ENCODE measurements at regions not wholly inside any gene's neighbourhood (a gene's known extent, or its start where the extent isn't known, plus 50 kb on each side); places are given as distances from the start of the nearest gene placed in this dataset.

DNA sequence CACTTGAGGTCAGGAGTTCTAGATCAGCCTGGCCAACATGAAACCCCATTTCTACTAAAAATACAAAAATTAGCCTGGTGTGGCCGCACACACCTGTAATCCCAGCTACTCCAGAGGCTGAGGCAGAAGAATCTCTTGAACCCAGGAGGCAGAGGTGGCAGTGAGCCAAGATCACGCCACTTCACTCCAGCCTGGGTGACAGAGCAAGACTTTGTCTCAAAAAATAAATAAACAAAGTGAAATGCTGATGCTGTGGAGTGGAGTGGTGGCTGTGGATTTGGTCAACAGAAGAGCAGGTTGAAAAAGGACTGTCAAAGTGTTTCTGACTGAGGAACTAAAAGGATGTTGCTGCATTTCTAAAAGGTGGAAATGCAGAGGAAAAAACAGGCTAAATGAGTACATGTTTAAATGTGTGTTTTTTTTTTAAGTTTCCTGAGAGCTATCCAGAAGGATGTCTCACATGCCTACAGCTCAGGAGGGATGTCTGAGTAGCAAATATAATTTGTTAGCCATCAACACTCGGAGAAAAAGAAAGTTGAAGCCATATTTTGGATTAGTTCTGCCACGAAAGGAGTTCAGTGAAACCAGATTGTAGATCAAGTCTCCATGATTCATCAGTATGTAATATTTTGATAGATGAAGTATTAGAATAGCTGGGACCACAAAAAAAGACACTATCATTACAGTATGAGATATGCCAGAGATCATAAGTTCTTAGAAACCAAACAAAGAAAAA is 621.1 kb upstream of the ADGRB3 start (continued):
- TF ChIP-seq, protein P1, sequence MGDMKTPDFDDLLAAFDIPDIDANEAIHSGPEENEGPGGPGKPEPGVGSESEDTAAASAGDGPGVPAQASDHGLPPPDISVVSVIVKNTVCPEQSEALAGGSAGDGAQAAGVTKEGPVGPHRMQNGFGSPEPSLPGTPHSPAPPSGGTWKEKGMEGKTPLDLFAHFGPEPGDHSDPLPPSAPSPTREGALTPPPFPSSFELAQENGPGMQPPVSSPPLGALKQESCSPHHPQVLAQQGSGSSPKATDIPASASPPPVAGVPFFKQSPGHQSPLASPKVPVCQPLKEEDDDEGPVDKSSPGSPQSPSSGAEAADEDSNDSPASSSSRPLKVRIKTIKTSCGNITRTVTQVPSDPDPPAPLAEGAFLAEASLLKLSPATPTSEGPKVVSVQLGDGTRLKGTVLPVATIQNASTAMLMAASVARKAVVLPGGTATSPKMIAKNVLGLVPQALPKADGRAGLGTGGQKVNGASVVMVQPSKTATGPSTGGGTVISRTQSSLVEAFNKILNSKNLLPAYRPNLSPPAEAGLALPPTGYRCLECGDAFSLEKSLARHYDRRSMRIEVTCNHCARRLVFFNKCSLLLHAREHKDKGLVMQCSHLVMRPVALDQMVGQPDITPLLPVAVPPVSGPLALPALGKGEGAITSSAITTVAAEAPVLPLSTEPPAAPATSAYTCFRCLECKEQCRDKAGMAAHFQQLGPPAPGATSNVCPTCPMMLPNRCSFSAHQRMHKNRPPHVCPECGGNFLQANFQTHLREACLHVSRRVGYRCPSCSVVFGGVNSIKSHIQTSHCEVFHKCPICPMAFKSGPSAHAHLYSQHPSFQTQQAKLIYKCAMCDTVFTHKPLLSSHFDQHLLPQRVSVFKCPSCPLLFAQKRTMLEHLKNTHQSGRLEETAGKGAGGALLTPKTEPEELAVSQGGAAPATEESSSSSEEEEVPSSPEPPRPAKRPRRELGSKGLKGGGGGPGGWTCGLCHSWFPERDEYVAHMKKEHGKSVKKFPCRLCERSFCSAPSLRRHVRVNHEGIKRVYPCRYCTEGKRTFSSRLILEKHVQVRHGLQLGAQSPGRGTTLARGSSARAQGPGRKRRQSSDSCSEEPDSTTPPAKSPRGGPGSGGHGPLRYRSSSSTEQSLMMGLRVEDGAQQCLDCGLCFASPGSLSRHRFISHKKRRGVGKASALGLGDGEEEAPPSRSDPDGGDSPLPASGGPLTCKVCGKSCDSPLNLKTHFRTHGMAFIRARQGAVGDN (IDR thresholded peaks at IDR 0.05) = no peak
- TF ChIP-seq, protein P2, sequence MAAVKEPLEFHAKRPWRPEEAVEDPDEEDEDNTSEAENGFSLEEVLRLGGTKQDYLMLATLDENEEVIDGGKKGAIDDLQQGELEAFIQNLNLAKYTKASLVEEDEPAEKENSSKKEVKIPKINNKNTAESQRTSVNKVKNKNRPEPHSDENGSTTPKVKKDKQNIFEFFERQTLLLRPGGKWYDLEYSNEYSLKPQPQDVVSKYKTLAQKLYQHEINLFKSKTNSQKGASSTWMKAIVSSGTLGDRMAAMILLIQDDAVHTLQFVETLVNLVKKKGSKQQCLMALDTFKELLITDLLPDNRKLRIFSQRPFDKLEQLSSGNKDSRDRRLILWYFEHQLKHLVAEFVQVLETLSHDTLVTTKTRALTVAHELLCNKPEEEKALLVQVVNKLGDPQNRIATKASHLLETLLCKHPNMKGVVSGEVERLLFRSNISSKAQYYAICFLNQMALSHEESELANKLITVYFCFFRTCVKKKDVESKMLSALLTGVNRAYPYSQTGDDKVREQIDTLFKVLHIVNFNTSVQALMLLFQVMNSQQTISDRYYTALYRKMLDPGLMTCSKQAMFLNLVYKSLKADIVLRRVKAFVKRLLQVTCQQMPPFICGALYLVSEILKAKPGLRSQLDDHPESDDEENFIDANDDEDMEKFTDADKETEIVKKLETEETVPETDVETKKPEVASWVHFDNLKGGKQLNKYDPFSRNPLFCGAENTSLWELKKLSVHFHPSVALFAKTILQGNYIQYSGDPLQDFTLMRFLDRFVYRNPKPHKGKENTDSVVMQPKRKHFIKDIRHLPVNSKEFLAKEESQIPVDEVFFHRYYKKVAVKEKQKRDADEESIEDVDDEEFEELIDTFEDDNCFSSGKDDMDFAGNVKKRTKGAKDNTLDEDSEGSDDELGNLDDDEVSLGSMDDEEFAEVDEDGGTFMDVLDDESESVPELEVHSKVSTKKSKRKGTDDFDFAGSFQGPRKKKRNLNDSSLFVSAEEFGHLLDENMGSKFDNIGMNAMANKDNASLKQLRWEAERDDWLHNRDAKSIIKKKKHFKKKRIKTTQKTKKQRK (IDR thresholded peaks at IDR 0.05; ENCODE audit: low read depth, low read length) = no peak
- TF ChIP-seq SREBF2 (IDR thresholded peaks at IDR 0.05; ENCODE audit: low read length) (no peak), SMAD1 (IDR thresholded peaks at IDR 0.05; ENCODE audit: low read depth, partially characterized antibody) (no peak), EGR1 (IDR thresholded peaks at IDR 0.05; ENCODE audit: borderline replicate concordance in 1 of 2, low read depth in 2 of 2, low read length in 2 of 2) (no peak), NR2C1 (IDR thresholded peaks at IDR 0.05) (no peak)
